ENCODE measurements at regions not wholly inside any gene's neighbourhood (a gene's known extent, or its start where the extent isn't known, plus 50 kb on each side); places are given as distances from the start of the nearest gene placed in this dataset.

- TF ChIP-seq EZH2 (IDR thresholded peaks at IDR 0.05; ENCODE audit: borderline replicate concordance, low read depth, low read length, severe bottlenecking) (no peak), POLR2AphosphoS5 (IDR thresholded peaks at IDR 0.05; ENCODE audit: insufficient read depth, low read depth, low read length) (no peak), MAX (IDR thresholded peaks at IDR 0.05; ENCODE audit: insufficient read depth, insufficient read length) (no peak), MYC (IDR thresholded peaks at IDR 0.05; ENCODE audit: low read depth, low read length) (no peak), POLR2A (IDR thresholded peaks at IDR 0.05; ENCODE audit: low read depth, low read length) (no peak), FOS (IDR thresholded peaks at IDR 0.05; ENCODE audit: borderline replicate concordance, insufficient read depth, low read length) (no peak), GATA2 (IDR thresholded peaks at IDR 0.05; ENCODE audit: insufficient read depth, insufficient read length, low read depth, low read length) (no peak), JUN (IDR thresholded peaks at IDR 0.05; ENCODE audit: borderline replicate concordance, insufficient read depth, insufficient read length, low read depth) (no peak)
- TF ChIP-seq, protein P1, sequence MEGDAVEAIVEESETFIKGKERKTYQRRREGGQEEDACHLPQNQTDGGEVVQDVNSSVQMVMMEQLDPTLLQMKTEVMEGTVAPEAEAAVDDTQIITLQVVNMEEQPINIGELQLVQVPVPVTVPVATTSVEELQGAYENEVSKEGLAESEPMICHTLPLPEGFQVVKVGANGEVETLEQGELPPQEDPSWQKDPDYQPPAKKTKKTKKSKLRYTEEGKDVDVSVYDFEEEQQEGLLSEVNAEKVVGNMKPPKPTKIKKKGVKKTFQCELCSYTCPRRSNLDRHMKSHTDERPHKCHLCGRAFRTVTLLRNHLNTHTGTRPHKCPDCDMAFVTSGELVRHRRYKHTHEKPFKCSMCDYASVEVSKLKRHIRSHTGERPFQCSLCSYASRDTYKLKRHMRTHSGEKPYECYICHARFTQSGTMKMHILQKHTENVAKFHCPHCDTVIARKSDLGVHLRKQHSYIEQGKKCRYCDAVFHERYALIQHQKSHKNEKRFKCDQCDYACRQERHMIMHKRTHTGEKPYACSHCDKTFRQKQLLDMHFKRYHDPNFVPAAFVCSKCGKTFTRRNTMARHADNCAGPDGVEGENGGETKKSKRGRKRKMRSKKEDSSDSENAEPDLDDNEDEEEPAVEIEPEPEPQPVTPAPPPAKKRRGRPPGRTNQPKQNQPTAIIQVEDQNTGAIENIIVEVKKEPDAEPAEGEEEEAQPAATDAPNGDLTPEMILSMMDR (IDR thresholded peaks at IDR 0.05; ENCODE audit: extremely low read depth in 1 of 2, insufficient read depth in 1 of 2, low read depth in 1 of 2, low read length in 2 of 2): no peak
Measured at GRCh38 chr13:57003682-57004081, 137.0 kb upstream of the PRR20A start.
